ENCODE measurements at regions not wholly inside any gene's neighbourhood (a gene's known extent, or its start where the extent isn't known, plus 50 kb on each side); places are given as distances from the start of the nearest gene placed in this dataset.

DNA sequence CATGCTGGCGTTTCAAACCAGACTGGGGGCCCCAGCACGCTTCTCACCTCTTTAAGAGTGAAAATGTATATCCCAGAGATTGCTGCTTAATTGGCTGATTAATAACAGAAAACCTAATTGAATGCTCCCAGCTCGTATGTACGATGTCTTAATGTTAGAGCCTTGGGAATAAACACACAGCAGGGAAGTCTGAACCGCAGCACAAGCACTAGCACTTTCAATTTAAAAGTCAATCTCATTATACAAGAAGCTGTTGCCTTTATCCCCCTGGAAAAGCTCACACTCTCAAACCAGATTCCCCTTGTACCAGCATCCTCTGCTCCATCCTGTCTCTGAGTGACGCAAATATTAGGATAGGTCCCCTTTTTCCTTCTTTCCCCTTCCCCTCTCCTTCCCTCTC is 449.1 kb downstream of the MN1 start:
- Mint-ChIP-seq H3K4me3 (no peak overlapping the region), H3K27ac (no peak overlapping the region), H3K4me1 (no peaks in the 10 kb centered on the region), H3K9me3 (peaks cover 5% of the 10 kb centered on the region), H3K36me3 (ENCODE audit: low read depth) (no peaks in the 10 kb centered on the region), H3K27me3 (no peaks in the 10 kb centered on the region)
- DNase-seq: no peak
- intact Hi-C loops (cut with micrococcal nuclease): no loop called here

DNA sequence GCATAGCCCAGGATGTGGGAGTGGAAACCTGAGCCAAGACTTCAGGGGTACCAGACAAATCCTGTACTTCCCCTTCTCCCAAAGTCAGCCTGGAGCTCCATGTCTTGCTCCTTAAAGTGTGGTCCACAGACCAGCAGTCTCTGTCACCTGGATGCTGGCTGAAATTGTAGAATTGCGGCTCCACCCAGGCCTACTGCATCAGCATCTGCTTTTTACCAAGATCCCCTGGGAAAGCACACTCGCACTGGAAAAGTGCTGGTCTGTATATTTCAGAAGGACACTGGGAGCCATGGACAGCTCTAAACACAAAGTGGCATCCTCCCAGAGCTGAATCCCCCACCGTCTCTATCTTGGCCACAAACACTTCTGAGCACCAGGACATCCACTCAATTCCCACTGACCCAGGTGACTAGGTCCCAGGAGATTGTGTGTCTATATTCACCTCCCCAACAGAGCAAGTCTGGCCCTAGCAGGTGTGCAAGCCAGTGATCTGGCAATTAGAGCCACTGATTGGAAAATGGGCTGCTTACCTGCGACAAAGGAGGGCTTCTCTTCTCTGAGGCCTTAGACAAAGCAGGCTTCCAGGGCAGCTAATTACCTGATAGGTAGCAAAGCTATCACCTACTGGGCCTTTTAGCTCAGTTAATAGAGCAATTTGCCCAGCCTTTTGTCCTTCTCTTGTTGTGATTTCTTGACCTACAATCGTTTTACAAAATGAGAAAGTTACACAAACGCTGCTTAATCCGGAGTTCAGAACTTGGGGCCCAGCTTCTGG is 443.3 kb downstream of the MN1 start:
- intact Hi-C loops (cut with micrococcal nuclease): no loop called here
- Mint-ChIP-seq H3K4me3 (no peak overlapping the region), H3K36me3 (ENCODE audit: low read depth) (no peaks in the 10 kb centered on the region), H3K4me1 (no peaks in the 10 kb centered on the region), H3K9me3 (no peaks in the 10 kb centered on the region), H3K27me3 (peaks cover 6% of the 10 kb centered on the region), H3K27ac (no peak overlapping the region)
- peak; percentile 30 for DNase-seq

DNA sequence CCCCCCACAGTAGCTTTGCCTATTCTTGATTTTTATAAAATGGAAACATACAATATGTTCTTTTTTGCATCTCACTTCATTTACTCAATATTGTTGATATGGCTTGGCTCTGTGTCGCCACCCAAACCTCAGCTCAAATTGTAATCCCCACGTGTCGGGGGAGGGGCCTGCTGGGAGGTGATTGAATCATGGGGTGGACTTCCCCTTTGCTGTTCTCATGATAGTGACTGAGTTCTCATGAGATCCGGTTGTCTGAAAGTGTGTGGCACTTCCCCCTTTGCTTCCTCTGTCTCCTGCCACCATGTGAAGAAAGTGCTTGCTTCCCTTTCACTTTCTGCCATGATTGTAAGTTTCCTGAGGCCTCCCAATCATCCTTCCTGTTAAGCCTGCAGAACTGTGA is 431.3 kb downstream of the MN1 start:
- no peak overlapping the region for H3K4me3 Mint-ChIP-seq
- intact Hi-C loops (cut with micrococcal nuclease): no loop called here
- no peak overlapping the region for H3K27ac Mint-ChIP-seq
- DNase-seq: peak; percentile 45
- H3K27me3 Mint-ChIP-seq: no peaks in the 10 kb centered on the region
- H3K9me3 Mint-ChIP-seq: no peaks in the 10 kb centered on the region
- no peaks in the 10 kb centered on the region for H3K36me3 Mint-ChIP-seq (ENCODE audit: low read depth)
- no peaks in the 10 kb centered on the region for H3K4me1 Mint-ChIP-seq

DNA sequence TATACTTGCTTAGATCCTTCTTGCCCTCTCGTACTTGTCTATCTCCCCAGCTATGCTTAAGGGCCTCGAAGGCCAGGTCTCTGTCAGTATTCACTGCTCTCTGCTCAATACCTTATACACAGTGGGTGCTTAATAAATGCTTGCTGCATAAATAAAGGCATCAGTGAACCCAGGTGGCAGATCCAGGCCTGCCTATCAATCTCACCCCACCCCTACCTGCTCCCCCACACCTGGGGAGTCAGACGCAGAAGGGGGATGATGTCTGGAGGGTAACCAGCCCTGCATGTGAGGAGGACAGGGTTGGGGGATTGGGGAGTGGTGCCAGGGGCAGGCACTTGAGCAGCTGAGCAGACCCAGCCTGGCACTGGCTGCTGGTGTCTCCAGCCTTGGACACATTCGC is 430.6 kb downstream of the MN1 start:
- peak; percentile 8 for DNase-seq
- Mint-ChIP-seq H3K4me1 (no peaks in the 10 kb centered on the region), H3K9me3 (no peaks in the 10 kb centered on the region), H3K36me3 (ENCODE audit: low read depth) (no peaks in the 10 kb centered on the region), H3K27me3 (no peaks in the 10 kb centered on the region), H3K27ac (no peak overlapping the region), H3K4me3 (no peak overlapping the region)
- intact Hi-C loops (cut with micrococcal nuclease): no loop called here

DNA sequence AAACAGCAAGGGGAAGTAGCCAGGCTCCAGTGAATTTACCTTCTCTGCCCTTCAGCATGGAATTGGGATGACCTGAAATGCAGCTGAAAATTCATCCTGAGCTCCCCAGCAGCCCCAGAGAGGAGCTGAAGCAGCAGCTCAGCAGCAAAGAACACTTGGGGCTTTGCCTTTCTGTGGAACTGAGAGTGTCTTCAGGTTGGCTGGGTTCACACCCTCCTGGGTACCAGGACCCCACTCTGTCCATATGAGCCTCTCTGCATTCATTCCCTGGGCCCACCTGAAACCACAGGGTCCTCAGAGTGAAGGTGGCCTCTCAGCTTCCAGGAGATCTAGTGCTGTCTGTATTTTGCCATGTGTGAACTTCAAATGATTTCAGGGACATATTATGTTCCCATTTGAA is 429.2 kb downstream of the MN1 start:
- intact Hi-C loops (cut with micrococcal nuclease): no loop called here
- Mint-ChIP-seq H3K4me1 (no peaks in the 10 kb centered on the region), H3K4me3 (no peak overlapping the region), H3K9me3 (no peaks in the 10 kb centered on the region), H3K27me3 (no peaks in the 10 kb centered on the region), H3K27ac (no peak overlapping the region), H3K36me3 (ENCODE audit: low read depth) (no peaks in the 10 kb centered on the region)
- peak; percentile 16 for DNase-seq

DNA sequence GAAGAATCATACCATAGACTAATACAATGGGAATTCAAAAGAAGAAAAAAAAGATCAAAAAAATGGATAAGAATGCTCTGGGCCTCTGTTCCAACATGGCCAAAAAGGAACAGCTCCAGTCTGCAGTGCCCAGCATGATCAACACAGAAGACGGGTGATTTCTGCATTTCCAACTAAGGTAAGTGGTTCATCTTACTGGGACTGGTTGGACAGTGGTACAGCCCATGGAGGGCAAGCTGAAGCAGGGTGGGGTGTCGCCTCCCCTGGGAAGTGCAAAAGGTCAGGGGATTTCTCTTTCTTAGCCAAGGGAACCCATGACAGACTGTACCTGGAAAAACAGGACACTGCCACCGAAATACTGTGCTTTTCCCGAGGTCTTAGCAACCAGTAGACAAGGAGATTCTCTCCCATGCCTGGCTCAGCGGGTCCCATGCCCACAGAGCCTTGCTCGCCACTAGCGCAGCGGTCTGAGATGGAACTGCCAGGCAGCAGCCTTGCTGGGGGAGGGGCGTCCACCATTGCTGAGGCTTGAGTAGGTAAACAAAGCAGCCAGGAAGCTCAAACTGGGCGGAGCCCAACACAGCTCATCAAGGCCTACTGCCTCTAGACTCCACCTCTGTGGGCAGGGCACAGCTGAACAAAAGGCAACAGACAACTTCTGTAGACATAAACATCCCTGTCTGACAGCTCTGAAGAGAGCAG is 428.4 kb downstream of the MN1 start:
- Mint-ChIP-seq H3K9me3 (no peaks in the 10 kb centered on the region), H3K36me3 (ENCODE audit: low read depth) (no peaks in the 10 kb centered on the region), H3K27ac (no peak overlapping the region), H3K4me3 (no peak overlapping the region), H3K4me1 (no peaks in the 10 kb centered on the region), H3K27me3 (no peaks in the 10 kb centered on the region)
- intact Hi-C loops (cut with micrococcal nuclease): no loop called here
- no peak for DNase-seq

DNA sequence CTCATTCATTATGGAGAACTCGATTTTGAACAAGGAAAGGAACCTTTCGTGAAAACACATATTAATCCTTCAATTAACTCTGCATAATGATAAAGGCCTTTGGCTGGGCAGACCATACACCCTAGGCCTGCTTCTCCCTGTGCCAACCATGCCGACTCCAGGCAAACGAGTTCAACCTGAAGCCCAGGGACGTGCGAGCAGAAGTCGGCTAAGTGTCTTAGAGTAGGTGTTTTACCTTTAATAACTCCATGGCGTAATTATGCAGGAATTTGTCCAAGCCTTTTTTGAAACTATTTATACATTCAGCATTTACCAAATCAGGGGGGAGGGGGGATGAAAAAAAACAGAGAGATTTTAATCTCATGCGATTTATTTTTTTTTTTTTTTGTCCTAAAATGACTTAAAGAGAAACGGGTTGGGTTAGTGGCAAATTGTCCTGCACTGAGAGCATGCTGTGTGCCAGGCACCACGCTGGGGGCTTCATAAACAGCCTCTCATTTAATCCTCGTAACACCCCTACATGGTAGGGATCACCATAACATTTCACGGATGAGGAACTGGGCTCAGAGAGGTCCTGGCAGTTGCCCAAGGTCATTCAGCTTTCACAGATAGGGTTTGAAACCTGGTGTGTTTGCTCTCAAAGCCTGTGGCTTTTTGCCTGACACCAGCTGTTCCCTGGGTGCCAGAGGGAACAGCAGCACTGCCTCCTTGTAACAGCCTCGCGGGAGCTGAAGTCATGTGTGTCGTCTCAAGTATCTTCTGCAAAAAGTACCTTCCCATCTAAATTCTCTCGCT is 423.9 kb downstream of the MN1 start:
- DNase-seq: no peak
- intact Hi-C loops (cut with micrococcal nuclease): no loop called here
- Mint-ChIP-seq H3K4me1 (no peaks in the 10 kb centered on the region), H3K9me3 (no peaks in the 10 kb centered on the region), H3K4me3 (no peak overlapping the region), H3K27me3 (no peaks in the 10 kb centered on the region), H3K36me3 (ENCODE audit: low read depth) (no peaks in the 10 kb centered on the region), H3K27ac (no peak overlapping the region)

DNA sequence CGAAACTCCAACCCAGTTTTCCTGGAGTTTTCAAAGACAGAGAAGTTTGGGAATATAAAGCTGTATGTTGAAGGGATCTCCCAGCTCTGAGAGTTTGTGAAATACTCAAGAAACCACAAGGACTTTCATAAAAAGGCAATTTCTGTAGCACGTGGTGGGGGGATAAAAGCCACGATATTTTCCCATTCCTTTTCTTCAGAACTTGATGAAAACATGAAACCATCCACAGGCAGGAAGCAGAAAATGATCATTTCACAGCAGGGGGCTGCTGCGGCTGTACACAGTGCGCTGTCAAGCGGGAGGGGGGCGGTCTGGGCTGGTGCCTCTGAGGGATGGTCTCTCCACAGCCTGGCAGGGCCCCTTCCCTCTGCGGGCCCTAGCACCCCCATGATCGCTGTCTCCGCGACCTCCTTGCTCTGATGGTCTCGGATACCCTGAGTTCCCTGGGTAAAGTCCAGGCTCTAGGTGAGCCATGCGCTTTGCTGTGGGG is 423.2 kb downstream of the MN1 start:
- no peaks in the 10 kb centered on the region for H3K36me3 Mint-ChIP-seq (ENCODE audit: low read depth)
- no peak for DNase-seq
- no peaks in the 10 kb centered on the region for H3K4me1 Mint-ChIP-seq
- H3K27ac Mint-ChIP-seq: no peak overlapping the region
- H3K9me3 Mint-ChIP-seq: no peaks in the 10 kb centered on the region
- intact Hi-C loops (cut with micrococcal nuclease): no loop called here
- no peak overlapping the region for H3K4me3 Mint-ChIP-seq
- H3K27me3 Mint-ChIP-seq: no peaks in the 10 kb centered on the region

DNA sequence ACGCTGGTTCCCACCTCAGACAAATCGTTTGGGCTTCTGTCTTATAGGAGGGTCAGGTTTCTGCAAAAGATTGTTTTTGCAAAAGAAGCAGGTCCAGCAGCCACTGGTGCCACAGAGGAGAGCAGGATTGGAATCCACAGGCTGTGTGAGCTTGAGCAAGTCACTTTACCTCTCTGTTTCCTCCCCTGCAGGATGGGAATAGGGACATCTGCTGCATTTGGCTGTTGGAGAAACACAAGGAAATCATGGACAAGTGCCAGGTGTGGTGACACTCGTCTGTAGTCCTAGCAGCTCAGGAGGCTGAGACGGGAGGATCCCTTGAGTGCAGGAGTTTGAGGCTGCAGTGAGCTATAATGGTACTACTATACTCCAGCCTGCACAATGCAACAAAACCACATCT is 422.6 kb downstream of the MN1 start:
- Mint-ChIP-seq H3K4me1 (no peaks in the 10 kb centered on the region), H3K27ac (no peak overlapping the region)

DNA sequence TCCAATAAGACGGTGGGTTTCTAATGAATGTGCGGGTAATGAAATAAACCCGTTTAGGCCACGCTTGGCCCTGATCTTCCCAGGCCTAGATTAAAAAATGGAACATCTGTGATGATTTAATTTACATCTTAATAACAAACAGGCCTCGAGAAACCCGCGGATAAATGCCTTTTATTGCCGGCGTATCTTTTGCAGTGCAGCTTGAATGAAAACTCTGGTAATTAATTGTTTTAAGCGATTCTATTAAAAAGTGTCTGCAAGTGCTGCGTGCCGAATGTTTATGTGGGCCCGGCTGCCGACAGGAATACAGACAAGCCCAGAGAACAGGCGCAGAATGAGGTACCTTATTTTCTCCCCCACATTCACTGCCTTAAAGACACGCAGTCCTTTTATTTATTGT is 420.7 kb downstream of the MN1 start:
- DNase-seq: no peak
- Mint-ChIP-seq H3K9me3 (no peaks in the 10 kb centered on the region), H3K4me1 (no peaks in the 10 kb centered on the region), H3K4me3 (no peak overlapping the region), H3K27ac (no peak overlapping the region), H3K36me3 (ENCODE audit: low read depth) (no peaks in the 10 kb centered on the region), H3K27me3 (no peaks in the 10 kb centered on the region)
- intact Hi-C loops (cut with micrococcal nuclease): no loop called here

More for the DNA sequence above, 422.6 kb downstream of the MN1 start:
- intact Hi-C loops (cut with micrococcal nuclease): no loop called here
- no peaks in the 10 kb centered on the region for H3K27me3 Mint-ChIP-seq
- no peak for DNase-seq
- H3K36me3 Mint-ChIP-seq (ENCODE audit: low read depth): no peaks in the 10 kb centered on the region
- H3K9me3 Mint-ChIP-seq: no peaks in the 10 kb centered on the region
- no peak overlapping the region for H3K4me3 Mint-ChIP-seq

DNA sequence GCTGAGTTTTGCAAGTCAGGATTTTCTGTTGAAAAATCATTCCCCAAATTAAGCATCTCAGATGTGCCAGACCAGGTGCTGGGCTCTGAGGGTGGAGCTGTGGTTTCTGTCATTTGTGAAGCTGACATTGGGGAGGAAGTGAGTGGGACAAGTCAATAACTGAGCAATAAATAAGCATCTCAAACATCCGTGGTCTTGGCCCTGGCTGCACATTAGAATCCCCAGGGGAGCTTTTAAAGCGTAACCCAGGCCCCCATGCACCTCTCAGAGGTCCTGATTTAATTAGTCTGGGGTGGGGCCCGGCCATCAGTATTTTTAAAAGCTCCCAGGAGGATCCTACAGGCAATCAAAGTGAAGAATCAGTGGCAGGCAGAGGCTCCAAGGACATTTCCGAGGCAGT is 420.0 kb downstream of the MN1 start:
- Mint-ChIP-seq H3K36me3 (ENCODE audit: low read depth) (no peaks in the 10 kb centered on the region), H3K27ac (no peak overlapping the region), H3K4me3 (no peak overlapping the region), H3K27me3 (no peaks in the 10 kb centered on the region), H3K4me1 (no peaks in the 10 kb centered on the region), H3K9me3 (no peaks in the 10 kb centered on the region)
- intact Hi-C loops (cut with micrococcal nuclease): no loop called here
- DNase-seq: no peak

DNA sequence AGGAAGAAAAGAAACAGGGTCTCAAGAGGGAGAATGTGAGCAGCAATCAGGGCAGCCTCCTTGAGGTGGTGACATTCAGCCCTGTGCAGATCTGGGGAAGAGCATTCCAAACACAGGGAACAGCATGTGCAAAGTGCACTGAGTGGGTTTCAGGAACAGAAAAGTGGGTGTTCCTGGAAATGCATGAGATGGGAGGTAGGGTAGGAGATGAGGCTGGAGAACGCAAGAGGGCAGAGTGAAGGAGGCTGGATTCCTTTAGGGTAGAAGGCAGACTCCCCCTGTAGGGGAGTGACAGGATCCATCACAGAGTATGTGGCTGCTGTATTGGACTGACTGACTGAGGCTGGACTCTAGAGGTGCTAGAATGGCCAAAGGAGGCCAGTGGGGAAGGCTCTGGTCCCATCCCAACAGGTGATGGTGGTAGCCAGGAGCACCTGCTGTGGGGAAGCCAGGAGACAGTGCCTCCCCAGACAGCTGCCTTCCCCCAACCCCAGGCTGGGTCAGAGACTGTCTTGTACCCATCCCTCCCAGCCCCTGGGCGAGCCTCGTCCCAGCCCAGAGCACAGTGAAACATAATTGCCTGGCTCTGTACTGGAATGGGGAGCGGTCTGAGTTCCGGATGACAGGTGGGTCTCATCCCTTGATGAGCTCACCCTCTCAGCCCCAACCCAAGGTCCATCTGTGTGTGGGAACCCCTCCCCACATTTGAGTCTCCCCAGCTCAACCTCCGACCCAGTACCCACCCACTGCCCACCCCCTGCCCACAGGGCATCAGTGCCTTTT is 419.4 kb downstream of the MN1 start:
- H3K9me3 Mint-ChIP-seq: no peaks in the 10 kb centered on the region
- no peaks in the 10 kb centered on the region for H3K36me3 Mint-ChIP-seq (ENCODE audit: low read depth)
- H3K27ac Mint-ChIP-seq: no peak overlapping the region
- DNase-seq: no peak
- no peak overlapping the region for H3K4me3 Mint-ChIP-seq
- no peaks in the 10 kb centered on the region for H3K27me3 Mint-ChIP-seq
- intact Hi-C loops (cut with micrococcal nuclease): no loop called here
- H3K4me1 Mint-ChIP-seq: no peaks in the 10 kb centered on the region

DNA sequence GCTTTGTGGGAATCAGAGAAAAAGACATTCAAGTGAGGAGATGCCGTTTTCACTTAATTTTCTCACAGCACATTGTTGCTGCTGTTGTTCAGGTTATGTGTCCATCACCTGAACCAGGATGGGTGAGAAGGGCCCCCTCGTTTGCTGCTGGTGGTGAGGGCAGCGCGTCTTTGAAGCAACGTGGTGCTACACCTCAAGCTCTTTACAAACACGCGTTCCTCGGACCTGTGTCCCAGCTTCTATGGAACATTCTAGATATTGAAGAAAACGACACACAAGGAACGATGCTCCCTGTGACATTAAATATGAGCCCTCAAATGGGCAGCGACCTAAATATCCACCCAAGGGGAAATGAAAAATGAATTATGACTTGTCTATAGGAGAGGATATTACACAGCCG is 418.6 kb downstream of the MN1 start:
- Mint-ChIP-seq H3K27me3 (no peaks in the 10 kb centered on the region), H3K9me3 (no peaks in the 10 kb centered on the region), H3K36me3 (ENCODE audit: low read depth) (no peaks in the 10 kb centered on the region), H3K4me3 (no peak overlapping the region), H3K4me1 (no peaks in the 10 kb centered on the region), H3K27ac (no peak overlapping the region)
- intact Hi-C loops (cut with micrococcal nuclease): no loop called here
- DNase-seq: no peak

Data from activated CD4-positive, alpha-beta T cell treated with anti-CD3 and anti-CD28 coated beads, Interleukin-2, amount 10 ng/mL, durations not matched to agents 24 days and 14 days (primary cell).